ENCODE measurements at regions not wholly inside any gene's neighbourhood (a gene's known extent, or its start where the extent isn't known, plus 50 kb on each side); places are given as distances from the start of the nearest gene placed in this dataset.

- TF ChIP-seq CTCF (IDR thresholded peaks at IDR 0.05) = no peak
- no peak for DNase-seq
These were observed 275.9 kb downstream of the TMX3 start for GRCh38 chr18:68438983-68439382.

GRCh38 chr18:68438536-68438935 lies 276.4 kb downstream of the TMX3 start:
- Histone ChIP-seq H3K4me1 (no peaks in the 10 kb centered on the region), H3K9me3 (no peaks in the 10 kb centered on the region), H3K4me3 (no peak overlapping the region), H3K27ac (peak overlapping the region; percentile 0 to 10), H3K36me3 (no peaks in the 10 kb centered on the region), H3K27me3 (no peaks in the 10 kb centered on the region)
- intact Hi-C loops (cut with DNase I) = no loop called here
- DNase-seq (no peak), ATAC-seq (no peak)
- no peak for TF ChIP-seq CTCF (IDR thresholded peaks at IDR 0.05)

More at GRCh38 chr18:68438983-68439382, 275.9 kb downstream of the TMX3 start:
- H3K36me3 ChIP-seq = no peaks in the 10 kb centered on the region
- H3K4me1 ChIP-seq = no peaks in the 10 kb centered on the region
- H3K9me3 ChIP-seq = no peaks in the 10 kb centered on the region
- no peaks in the 10 kb centered on the region for H3K27me3 ChIP-seq
- ATAC-seq = peak; percentile 62
- peak overlapping the region; percentile 0 to 10 for H3K27ac ChIP-seq
- no peak overlapping the region for H3K4me3 ChIP-seq
- intact Hi-C loops (cut with DNase I) = no loop called here

GRCh38 chr18:68436485-68436884 lies 278.4 kb downstream of the TMX3 start:
- no peak for DNase-seq
- Histone ChIP-seq H3K27me3 (no peaks in the 10 kb centered on the region), H3K4me3 (no peak overlapping the region), H3K36me3 (no peaks in the 10 kb centered on the region), H3K27ac (no peak overlapping the region), H3K9me3 (no peaks in the 10 kb centered on the region), H3K4me1 (no peaks in the 10 kb centered on the region)
- intact Hi-C loops (cut with DNase I) = no loop called here
- TF ChIP-seq CTCF (IDR thresholded peaks at IDR 0.05) = no peak
- no peak for ATAC-seq

- Histone ChIP-seq H3K27me3 (no peaks in the 10 kb centered on the region), H3K27ac (no peak overlapping the region), H3K9me3 (no peaks in the 10 kb centered on the region), H3K4me3 (no peak overlapping the region), H3K4me1 (no peaks in the 10 kb centered on the region), H3K36me3 (no peaks in the 10 kb centered on the region)
- DNase-seq = no peak
- TF ChIP-seq CTCF (IDR thresholded peaks at IDR 0.05) = no peak
- ATAC-seq = no peak
- intact Hi-C loops (cut with DNase I) = no loop called here
These were observed 279.3 kb downstream of the TMX3 start for GRCh38 chr18:68435581-68435980.

- Histone ChIP-seq H3K4me3 (no peak overlapping the region), H3K36me3 (no peaks in the 10 kb centered on the region), H3K27me3 (no peaks in the 10 kb centered on the region), H3K4me1 (no peaks in the 10 kb centered on the region), H3K27ac (no peak overlapping the region), H3K9me3 (no peaks in the 10 kb centered on the region)
- no peak for TF ChIP-seq CTCF (IDR thresholded peaks at IDR 0.05)
- intact Hi-C loops (cut with DNase I) = no loop called here
- DNase-seq (no peak), ATAC-seq (no peak)
These were observed 283.0 kb downstream of the TMX3 start for GRCh38 chr18:68431922-68432198.

Measured in left lung (tissue), 4 donors.